Body of pancreas (tissue), 4 donors: ENCODE measurements at regions not wholly inside any gene's neighbourhood (a gene's known extent, or its start where the extent isn't known, plus 50 kb on each side); places are given as distances from the start of the nearest gene placed in this dataset.

Experiments used
- ATAC-seq: fragments of 150-250 bp; one replicate; pipeline ENCODE4 v1.9.1; 2016
- DNase-seq, 4 donors: peaks; one replicate each; pipeline ENCODE4 v3.0.0-alpha.2; 2019
- H3K27ac ChIP-seq, 4 donors: fragments of 200-600 bp; sonication (generic); 1 replicate in 3 of 4; 2 replicates in 1 of 4; pipeline versions ENCODE4 v1.5.1 to v1.6.1; 2016 to 2019; ENCODE audit warnings: mild to moderate bottlenecking in 1 of 4, mixed read lengths in 1 of 4, moderate library complexity in 1 of 4
- H3K27me3 ChIP-seq, 2 donors: fragments of 200-600 bp; sonication (generic); one replicate each; pipeline ENCODE4 v1.6.0; 2016; ENCODE audit warnings: mild to moderate bottlenecking in 1 of 2
- H3K36me3 ChIP-seq, 2 donors: fragments of 200-600 bp; sonication (generic); replicated peaks in 1 of 2; 2 replicates each; pipeline ENCODE4 v1.5.1; 2016; ENCODE audit warnings: low read depth in 2 of 2; ENCODE audit not compliant: insufficient read depth in 1 of 2
- H3K4me1 ChIP-seq: fragments of 200-600 bp; sonication (generic); one replicate; pipeline ENCODE4 v1.6.0; 2016
- H3K4me3 ChIP-seq, 2 donors: fragments of 200-600 bp; sonication (generic); 1 replicate in 1 of 2; 2 replicates in 1 of 2; pipeline ENCODE4 v1.5.1; 2016 to 2019
- H3K9me3 ChIP-seq, 3 donors: fragments of 200-600 bp; sonication (generic); 1 replicate in 2 of 3; 2 replicates in 1 of 3; pipeline ENCODE4 v1.5.1; 2016
- CTCF ChIP-seq, 7 experiments: fragments of 450-650 bp in 4 of 7; fragments of 200-600 bp in 3 of 7; sonication (generic) in 3 of 7; IDR thresholded peaks; one replicate each; pipeline ENCODE4 v1.5.1; 2016 to 2019; ENCODE audit warnings: antibody characterized with exemption in 7 of 7
- POLR2A ChIP-seq, 3 donors: fragments of 450-650 bp; IDR thresholded peaks; one replicate each; pipeline ENCODE4 v1.6.1; 2016; ENCODE audit warnings: antibody characterized with exemption in 3 of 3, mild to moderate bottlenecking in 2 of 3
- WGBS, 2 donors: methylation state at CpG; one replicate each; pipeline ENCODE4 v1.1.5; 2017; 5-methylcytosine and 5-hydroxymethylcytosine counted together
- intact Hi-C: fragments of 100-400 bp; cut with DNase I; formaldehyde crosslinking; loops from one replicate; pipeline ENCODE4 v1.15.1; 2023

- H3K27me3 ChIP-seq = no peaks in the 10 kb centered on the region
- ATAC-seq (no peak), DNase-seq (no peak)
- H3K36me3 ChIP-seq = no peaks in the 10 kb centered on the region
- no peak overlapping the region for H3K4me3 ChIP-seq
- 68% methylated on average over 8 of the region's 8 CpGs for WGBS, 2 donors
- H3K9me3 ChIP-seq = no peaks in the 10 kb centered on the region
- no peak overlapping the region for H3K27ac ChIP-seq
- no peak for TF ChIP-seq CTCF (IDR thresholded peaks at IDR 0.05)
- TF ChIP-seq POLR2A (IDR thresholded peaks at IDR 0.05) = no peak
- no peaks in the 10 kb centered on the region for H3K4me1 ChIP-seq
- intact Hi-C loops = no loop called here
These were observed 156.1 kb downstream of the PTCSC3 start for GRCh38 chr14:36020120-36021029.

DNA sequence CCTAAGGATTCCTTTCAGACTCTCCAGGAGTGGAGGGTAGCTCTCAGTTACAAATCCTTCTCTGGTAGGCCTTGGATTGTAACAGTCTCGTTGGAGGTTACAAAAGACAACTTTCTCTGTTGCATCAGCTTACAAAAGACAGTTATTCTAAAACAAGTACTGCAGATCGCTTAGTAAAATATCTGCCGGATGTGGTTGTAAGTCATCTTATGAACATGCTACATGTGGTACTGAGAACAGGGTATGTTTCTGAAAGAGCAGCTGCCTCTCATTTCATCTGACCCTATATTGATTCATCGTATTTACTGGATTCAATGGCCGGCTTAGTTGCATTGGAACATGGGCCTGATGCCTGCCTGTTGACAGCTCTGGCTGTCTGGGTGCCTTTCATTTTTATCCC, 157.4 kb downstream of the PTCSC3 start:
- no peaks in the 10 kb centered on the region for H3K9me3 ChIP-seq
- intact Hi-C loops = no loop called here

DNA sequence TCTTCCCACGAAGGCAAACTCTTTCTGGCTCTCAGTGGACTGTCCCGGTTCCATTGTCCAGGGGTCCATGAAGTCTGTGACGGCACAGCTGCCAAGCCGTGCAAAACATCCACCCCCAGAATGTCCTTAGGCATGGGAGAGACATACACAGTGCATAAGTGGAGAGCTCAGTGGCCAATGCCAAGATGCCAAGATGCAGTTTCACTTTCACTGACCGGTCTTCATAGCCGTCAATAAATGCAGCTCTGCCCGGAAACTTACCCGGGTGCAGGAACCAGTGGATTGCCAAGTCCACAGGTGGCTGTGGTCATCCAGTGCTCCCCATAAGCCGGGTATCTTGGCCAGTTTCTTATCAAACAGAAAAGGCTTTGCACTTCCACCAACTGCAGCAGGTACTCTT, 162.3 kb downstream of the PTCSC3 start:
- WGBS, 2 donors = 68 to 74% methylated on average over 9 of the region's 9 CpGs
- Histone ChIP-seq H3K27ac (no peak overlapping the region), H3K36me3 (no peaks in the 10 kb centered on the region), H3K4me3 (no peak overlapping the region), H3K27me3 (no peaks in the 10 kb centered on the region), H3K9me3 (no peaks in the 10 kb centered on the region), H3K4me1 (no peaks in the 10 kb centered on the region)
- DNase-seq (no peak), ATAC-seq (no peak)
- intact Hi-C loops = no loop called here
- no peak for TF ChIP-seq POLR2A (IDR thresholded peaks at IDR 0.05)

More for the DNA sequence above, 157.4 kb downstream of the PTCSC3 start:
- ATAC-seq (no peak), DNase-seq (no peak)
- Histone ChIP-seq H3K36me3 (no peaks in the 10 kb centered on the region), H3K4me3 (no peak overlapping the region), H3K4me1 (no peaks in the 10 kb centered on the region), H3K27ac (no peak overlapping the region), H3K27me3 (no peaks in the 10 kb centered on the region)
- 80 to 90% methylated on average over 5 of the region's 5 CpGs for WGBS, 2 donors
- no peak for TF ChIP-seq CTCF (IDR thresholded peaks at IDR 0.05)
- no peak for TF ChIP-seq POLR2A (IDR thresholded peaks at IDR 0.05)

DNA sequence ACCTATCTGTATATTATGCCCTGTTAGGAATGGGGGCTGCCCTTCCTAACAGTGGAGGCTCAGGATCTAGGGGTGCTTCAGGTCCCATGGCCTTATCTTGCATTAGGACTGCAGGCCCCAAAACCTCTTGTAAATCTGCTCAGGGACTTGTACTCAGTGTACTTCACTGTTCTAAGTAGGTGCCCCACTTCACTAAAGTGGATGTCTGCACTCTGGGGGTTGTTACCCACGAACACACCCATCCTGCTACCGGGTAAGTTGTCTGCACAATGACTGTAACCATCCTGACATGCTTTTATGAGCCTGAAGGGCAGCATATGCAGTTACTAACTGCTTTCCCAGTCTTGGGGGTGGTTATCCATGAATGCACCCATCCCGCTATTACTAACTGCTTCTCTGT, 163.0 kb downstream of the PTCSC3 start:
- 68 to 83% methylated on average over 3 of the region's 3 CpGs for WGBS, 2 donors
- Histone ChIP-seq H3K4me1 (no peaks in the 10 kb centered on the region), H3K36me3 (no peaks in the 10 kb centered on the region), H3K9me3 (no peaks in the 10 kb centered on the region), H3K4me3 (no peak overlapping the region), H3K27me3 (no peaks in the 10 kb centered on the region), H3K27ac (no peak overlapping the region)
- intact Hi-C loops = no loop called here
- TF ChIP-seq CTCF (IDR thresholded peaks at IDR 0.05) (no peak), POLR2A (IDR thresholded peaks at IDR 0.05) (no peak)
- no peak for ATAC-seq
- DNase-seq = no peak

GRCh38 chr14:36012621-36013020, 163.9 kb downstream of the PTCSC3 start:
- intact Hi-C loops = no loop called here
- no peaks in the 10 kb centered on the region for H3K27me3 ChIP-seq
- H3K27ac ChIP-seq = no peak overlapping the region
- DNase-seq (no peak), ATAC-seq (no peak)
- H3K9me3 ChIP-seq = no peaks in the 10 kb centered on the region
- WGBS, 2 donors = 34 to 51% methylated on average over 6 to 7 of the region's 7 CpGs
- H3K36me3 ChIP-seq = no peaks in the 10 kb centered on the region
- H3K4me1 ChIP-seq = no peaks in the 10 kb centered on the region
- H3K4me3 ChIP-seq = no peak overlapping the region
- TF ChIP-seq POLR2A (IDR thresholded peaks at IDR 0.05) (no peak), CTCF (IDR thresholded peaks at IDR 0.05) (no peak)
